T1000 (cell line): ENCODE measurements at regions not wholly inside any gene's neighbourhood (a gene's known extent, or its start where the extent isn't known, plus 50 kb on each side); places are given as distances from the start of the nearest gene placed in this dataset.
"Not testable (repeated sequence)": the region's sequence is repeated elsewhere in the genome, so short reads cannot be mapped to it uniquely, and the experiment has no call there.

ENCODE experiments used
- DNase-seq: peaks from one replicate; lab custom pipeline; 2025; ENCODE audit warnings: mixed read lengths; lab: John Stamatoyannopoulos, UW

- no peak for DNase-seq
Measured at GRCh38 chr3:40753291-40753770, 228.6 kb downstream of the ZNF621 start.

- DNase-seq, result no peak
Measured at GRCh38 chr3:40753951-40754350, 229.2 kb downstream of the ZNF621 start.

- DNase-seq, result no peak
Measured at GRCh38 chr3:40754994-40755393, 230.2 kb downstream of the ZNF621 start.

- no peak for DNase-seq
Measured at GRCh38 chr3:40756500-40756899, 231.7 kb downstream of the ZNF621 start.

GRCh38 chr3:40762771-40763170, 238.0 kb downstream of the ZNF621 start:
- DNase-seq, result not testable (repeated sequence)

- DNase-seq, result no peak
Measured at GRCh38 chr3:40763807-40764206, 239.0 kb downstream of the ZNF621 start.

GRCh38 chr3:40764747-40765146, 240.0 kb downstream of the ZNF621 start:
- DNase-seq, result no peak

GRCh38 chr3:40765884-40766283, 241.1 kb downstream of the ZNF621 start:
- no peak for DNase-seq

- no peak for DNase-seq
Measured at GRCh38 chr3:40766396-40766795, 241.6 kb downstream of the ZNF621 start.

GRCh38 chr3:40768046-40768445, 243.3 kb downstream of the ZNF621 start:
- DNase-seq, result no peak

- DNase-seq, result no peak
Measured at GRCh38 chr3:40768536-40768935, 243.8 kb downstream of the ZNF621 start.

- no peak for DNase-seq
Measured at GRCh38 chr3:40770061-40770460, 245.3 kb downstream of the ZNF621 start.

GRCh38 chr3:40771112-40771511, 246.4 kb downstream of the ZNF621 start:
- DNase-seq, result no peak

GRCh38 chr3:40779039-40779438, 254.3 kb downstream of the ZNF621 start:
- no peak for DNase-seq

GRCh38 chr3:40780291-40780924, 255.6 kb downstream of the ZNF621 start:
- DNase-seq, result no peak

- no peak for DNase-seq
Measured at GRCh38 chr3:40780925-40781406, 256.2 kb downstream of the ZNF621 start.

GRCh38 chr3:40782111-40782721, 257.5 kb downstream of the ZNF621 start:
- DNase-seq, result no peak

- DNase-seq, result no peak
Measured at GRCh38 chr3:40790746-40791145, 266.0 kb downstream of the ZNF621 start.

- no peak for DNase-seq
Measured at GRCh38 chr3:40793730-40794129, 269.0 kb downstream of the ZNF621 start.

GRCh38 chr3:40800343-40800742, 275.6 kb downstream of the ZNF621 start:
- DNase-seq, result peak; percentile 57

- no peak for DNase-seq
Measured at GRCh38 chr3:40801284-40801741, 276.6 kb downstream of the ZNF621 start.

- no peak for DNase-seq
Measured at GRCh38 chr3:40803311-40803710, 278.6 kb downstream of the ZNF621 start.

- DNase-seq, result no peak
Measured at GRCh38 chr3:40805456-40805855, 280.7 kb downstream of the ZNF621 start.

- no peak for DNase-seq
Measured at GRCh38 chr3:40810813-40811212, 286.1 kb downstream of the ZNF621 start.
